GM23338 (cell line): ENCODE measurements at regions not wholly inside any gene's neighbourhood (a gene's known extent, or its start where the extent isn't known, plus 50 kb on each side); places are given as distances from the start of the nearest gene placed in this dataset.

Source experiments
- ATAC-seq: fragments of 200-7000 bp; cut with Tn5 transposase; 3 replicates; pipeline ENCODE4 v1.9.1; 2020
- DNase-seq: peaks from one replicate; pipeline ENCODE4 v3.0.0-alpha.2; 2015; ENCODE audit warnings: low spot score
- H2AFZ ChIP-seq: fragments of 200-600 bp; sonication (generic); 2 replicates; pipeline ENCODE4 v1.8.0; 2016; ENCODE audit warnings: antibody characterized with exemption, mild to moderate bottlenecking, moderate library complexity
- H3F3A ChIP-seq: fragments of 200-600 bp; sonication (generic); replicated peaks from 2 replicates; pipeline ENCODE4 v1.8.0; 2017; ENCODE audit warnings: antibody characterized with exemption, mixed run types, low read depth
- H3K27ac ChIP-seq: fragments of 200-600 bp; sonication (generic); 2 replicates; pipeline ENCODE4 v1.6.1; 2016; ENCODE audit warnings: low read depth
- H3K27me3 ChIP-seq: fragments of 200-600 bp; sonication (generic); 2 replicates; pipeline ENCODE4 v1.8.0; 2016; ENCODE audit warnings: mild to moderate bottlenecking, mixed run types, moderate library complexity; ENCODE audit not compliant: insufficient read depth
- H3K36me3 ChIP-seq: fragments of 200-600 bp; sonication (generic); 2 replicates; pipeline ENCODE4 v1.8.0; 2016; ENCODE audit warnings: mild to moderate bottlenecking; ENCODE audit not compliant: insufficient read depth
- H3K4me1 ChIP-seq: fragments of 200-600 bp; sonication (generic); 2 replicates; pipeline ENCODE4 v1.8.0; 2016; ENCODE audit warnings: mild to moderate bottlenecking, moderate library complexity; ENCODE audit not compliant: insufficient read depth
- H3K4me2 ChIP-seq: fragments of 200-600 bp; sonication (generic); 2 replicates; pipeline ENCODE4 v1.7.1; 2017; ENCODE audit warnings: mixed run types
- H3K4me3 ChIP-seq: fragments of 200-600 bp; sonication (generic); 2 replicates; pipeline ENCODE4 v1.6.1; 2016; ENCODE audit warnings: mixed run types
- H3K79me2 ChIP-seq: fragments of 200-600 bp; sonication (generic); replicated peaks from 2 replicates; pipeline ENCODE4 v1.8.0; 2017; ENCODE audit warnings: mild to moderate bottlenecking; ENCODE audit not compliant: insufficient read depth
- H3K9me2 ChIP-seq: fragments of 200-600 bp; sonication (generic); 2 replicates; pipeline ENCODE4 v1.8.0; 2017; ENCODE audit not compliant: insufficient read depth
- H4K20me1 ChIP-seq: fragments of 200-600 bp; sonication (generic); replicated peaks from 2 replicates; pipeline ENCODE4 v1.8.0; 2017; ENCODE audit warnings: mild to moderate bottlenecking; ENCODE audit not compliant: insufficient read depth
- H3K27ac Mint-ChIP-seq: 2 replicates; pipeline ENCODE4 v1.8.0; 2020; ENCODE audit warnings: inconsistent platforms, mild to moderate bottlenecking, moderate library complexity, mixed read lengths
- H3K27me3 Mint-ChIP-seq: 3 replicates; pipeline ENCODE4 v1.8.0; 2022; ENCODE audit warnings: low read depth, mild to moderate bottlenecking, moderate library complexity, mixed read lengths, inconsistent platforms; ENCODE audit not compliant: insufficient read depth, poor library complexity
- H3K36me3 Mint-ChIP-seq: 3 replicates; pipeline ENCODE4 v1.8.0; 2021; ENCODE audit warnings: low read depth, mild to moderate bottlenecking, inconsistent platforms, moderate library complexity, mixed read lengths
- H3K4me1 Mint-ChIP-seq: 3 replicates; pipeline ENCODE4 v1.8.0; 2020; ENCODE audit warnings: mild to moderate bottlenecking, inconsistent platforms, mixed read lengths
- H3K4me3 Mint-ChIP-seq: 3 replicates; pipeline ENCODE4 v1.8.0; 2021; ENCODE audit warnings: moderate library complexity, mild to moderate bottlenecking, inconsistent platforms, mixed read lengths
- H3K9me3 Mint-ChIP-seq: 3 replicates; pipeline ENCODE4 v1.8.0; 2020; ENCODE audit warnings: moderate library complexity, mild to moderate bottlenecking, inconsistent platforms, mixed read lengths
- CREB1 ChIP-seq: fragments of 250-450 bp; sonication (Bioruptor Pico); IDR thresholded peaks from 2 replicates; pipeline ENCODE4 v1.5.0; 2020; ENCODE audit warnings: low read depth, mild to moderate bottlenecking, moderate library complexity
- CTCF ChIP-seq, 2 experiments: fragments of 200-600 bp in 1 of 2; sonication (generic) in 1 of 2; conservative IDR thresholded peaks; 2 replicates each; pipeline versions ENCODE4 v1.5.1 to v1.6.1; 2016 to 2017; ENCODE audit warnings: antibody characterized with exemption in 2 of 2, low read depth in 2 of 2, mild to moderate bottlenecking in 2 of 2, moderate library complexity in 1 of 2
- ETS1 ChIP-seq: IDR thresholded peaks from 2 replicates; pipeline ENCODE4 v1.6.1; 2016; ENCODE audit warnings: antibody characterized with exemption
- EZH2 ChIP-seq: fragments of 200-600 bp; sonication (generic); IDR thresholded peaks from one replicate; pipeline ENCODE4 v1.8.0; 2017; ENCODE audit warnings: antibody characterized with exemption, mild to moderate bottlenecking, low read depth; ENCODE audit not compliant: unreplicated experiment
- EZH2phosphoT487 ChIP-seq: fragments of 200-600 bp; sonication (generic); IDR thresholded peaks from one replicate; pipeline ENCODE4 v1.8.1; 2018; ENCODE audit warnings: antibody characterized with exemption; ENCODE audit not compliant: unreplicated experiment
- JUNB ChIP-seq: IDR thresholded peaks from one replicate; pipeline ENCODE4 v1.6.1; 2016; ENCODE audit warnings: antibody characterized with exemption; ENCODE audit not compliant: unreplicated experiment
- NANOG ChIP-seq: IDR thresholded peaks from 2 replicates; pipeline ENCODE4 v1.6.1; 2016; ENCODE audit warnings: antibody characterized with exemption, borderline replicate concordance
- POLR2AphosphoS5 ChIP-seq: IDR thresholded peaks from 2 replicates; pipeline ENCODE4 v1.6.1; 2016; ENCODE audit warnings: antibody characterized with exemption, low read depth
- REST ChIP-seq: IDR thresholded peaks from one replicate; pipeline ENCODE4 v1.6.1; 2018; ENCODE audit warnings: antibody characterized with exemption; ENCODE audit not compliant: unreplicated experiment
- STAT1 ChIP-seq: IDR thresholded peaks from one replicate; pipeline ENCODE4 v1.6.1; 2016; ENCODE audit warnings: antibody characterized with exemption; ENCODE audit not compliant: unreplicated experiment
- ZNF114 ChIP-seq: fragments of 250-450 bp; sonication (Bioruptor Pico); IDR thresholded peaks from 2 replicates; pipeline ENCODE4 v1.5.0; 2020; ENCODE audit warnings: mild to moderate bottlenecking, moderate library complexity
- ZNF331 ChIP-seq: fragments of 250-450 bp; sonication (Bioruptor Pico); IDR thresholded peaks from 2 replicates; pipeline ENCODE4 v1.5.0; 2020; ENCODE audit warnings: low read depth, mild to moderate bottlenecking, moderate library complexity
- TF ChIP-seq, protein P1 (sequence below): fragments of 250-450 bp; sonication (Bioruptor Pico); IDR thresholded peaks from 2 replicates; pipeline ENCODE4 v1.5.0; 2020; ENCODE audit warnings: mild to moderate bottlenecking, moderate library complexity

DNA sequence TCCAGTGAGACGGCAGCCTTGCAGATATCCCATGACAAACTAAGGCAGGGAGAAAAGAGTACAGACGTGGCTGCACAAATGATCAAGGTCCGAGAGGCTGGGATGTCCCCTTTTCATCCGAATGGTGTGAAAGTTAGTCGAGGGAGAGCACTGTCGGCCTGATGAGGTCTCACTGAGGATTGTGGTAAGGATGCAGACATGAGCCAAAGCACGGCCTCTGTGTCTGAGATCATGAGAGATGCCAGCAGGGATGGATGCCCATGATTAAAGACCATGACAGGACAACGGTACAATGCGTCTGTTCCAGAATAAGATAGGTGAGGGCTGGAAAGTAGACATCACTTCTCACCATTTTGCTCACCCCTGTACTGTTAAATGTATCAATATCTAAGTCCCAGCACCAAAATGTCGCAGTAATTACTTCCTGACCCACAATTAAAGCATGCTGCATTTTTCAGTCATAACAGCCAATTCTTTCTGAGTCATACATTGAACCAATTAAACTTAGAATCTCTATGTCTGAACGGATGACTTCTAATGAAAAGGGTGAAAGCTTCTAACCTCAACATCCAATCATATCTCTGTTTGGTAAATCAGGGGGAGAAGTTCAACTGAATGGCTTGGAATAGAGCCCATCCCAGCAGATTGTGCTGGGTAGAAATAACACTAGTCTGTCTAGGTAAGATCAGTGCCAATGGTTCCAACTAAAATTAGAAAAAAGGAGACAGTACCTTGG is 249.6 kb upstream of the SOX5 start:
- H3K27ac Mint-ChIP-seq: no peak overlapping the region
- no peak for ATAC-seq
- H3F3A ChIP-seq: no peaks in the 10 kb centered on the region
- no peak overlapping the region for H3K27ac ChIP-seq
- H3K27me3 Mint-ChIP-seq: peaks cover 5% of the 10 kb centered on the region
- no peak overlapping the region for H3K4me3 Mint-ChIP-seq
- TF ChIP-seq ZNF114 (CRISPR knock-in tag) (no peak), NANOG (no peak), EZH2 (no peak), EZH2phosphoT487 (no peak), ETS1 (no peak), POLR2AphosphoS5 (no peak), STAT1 (no peak), JUNB (no peak), REST (no peak), CTCF (conservative IDR thresholded peaks at IDR 0.05; ENCODE audit: low read depth in 2 of 2) (no peak), ZNF331 (no peak), CREB1 (CRISPR knock-in tag) (no peak)
- TF ChIP-seq, protein P1, sequence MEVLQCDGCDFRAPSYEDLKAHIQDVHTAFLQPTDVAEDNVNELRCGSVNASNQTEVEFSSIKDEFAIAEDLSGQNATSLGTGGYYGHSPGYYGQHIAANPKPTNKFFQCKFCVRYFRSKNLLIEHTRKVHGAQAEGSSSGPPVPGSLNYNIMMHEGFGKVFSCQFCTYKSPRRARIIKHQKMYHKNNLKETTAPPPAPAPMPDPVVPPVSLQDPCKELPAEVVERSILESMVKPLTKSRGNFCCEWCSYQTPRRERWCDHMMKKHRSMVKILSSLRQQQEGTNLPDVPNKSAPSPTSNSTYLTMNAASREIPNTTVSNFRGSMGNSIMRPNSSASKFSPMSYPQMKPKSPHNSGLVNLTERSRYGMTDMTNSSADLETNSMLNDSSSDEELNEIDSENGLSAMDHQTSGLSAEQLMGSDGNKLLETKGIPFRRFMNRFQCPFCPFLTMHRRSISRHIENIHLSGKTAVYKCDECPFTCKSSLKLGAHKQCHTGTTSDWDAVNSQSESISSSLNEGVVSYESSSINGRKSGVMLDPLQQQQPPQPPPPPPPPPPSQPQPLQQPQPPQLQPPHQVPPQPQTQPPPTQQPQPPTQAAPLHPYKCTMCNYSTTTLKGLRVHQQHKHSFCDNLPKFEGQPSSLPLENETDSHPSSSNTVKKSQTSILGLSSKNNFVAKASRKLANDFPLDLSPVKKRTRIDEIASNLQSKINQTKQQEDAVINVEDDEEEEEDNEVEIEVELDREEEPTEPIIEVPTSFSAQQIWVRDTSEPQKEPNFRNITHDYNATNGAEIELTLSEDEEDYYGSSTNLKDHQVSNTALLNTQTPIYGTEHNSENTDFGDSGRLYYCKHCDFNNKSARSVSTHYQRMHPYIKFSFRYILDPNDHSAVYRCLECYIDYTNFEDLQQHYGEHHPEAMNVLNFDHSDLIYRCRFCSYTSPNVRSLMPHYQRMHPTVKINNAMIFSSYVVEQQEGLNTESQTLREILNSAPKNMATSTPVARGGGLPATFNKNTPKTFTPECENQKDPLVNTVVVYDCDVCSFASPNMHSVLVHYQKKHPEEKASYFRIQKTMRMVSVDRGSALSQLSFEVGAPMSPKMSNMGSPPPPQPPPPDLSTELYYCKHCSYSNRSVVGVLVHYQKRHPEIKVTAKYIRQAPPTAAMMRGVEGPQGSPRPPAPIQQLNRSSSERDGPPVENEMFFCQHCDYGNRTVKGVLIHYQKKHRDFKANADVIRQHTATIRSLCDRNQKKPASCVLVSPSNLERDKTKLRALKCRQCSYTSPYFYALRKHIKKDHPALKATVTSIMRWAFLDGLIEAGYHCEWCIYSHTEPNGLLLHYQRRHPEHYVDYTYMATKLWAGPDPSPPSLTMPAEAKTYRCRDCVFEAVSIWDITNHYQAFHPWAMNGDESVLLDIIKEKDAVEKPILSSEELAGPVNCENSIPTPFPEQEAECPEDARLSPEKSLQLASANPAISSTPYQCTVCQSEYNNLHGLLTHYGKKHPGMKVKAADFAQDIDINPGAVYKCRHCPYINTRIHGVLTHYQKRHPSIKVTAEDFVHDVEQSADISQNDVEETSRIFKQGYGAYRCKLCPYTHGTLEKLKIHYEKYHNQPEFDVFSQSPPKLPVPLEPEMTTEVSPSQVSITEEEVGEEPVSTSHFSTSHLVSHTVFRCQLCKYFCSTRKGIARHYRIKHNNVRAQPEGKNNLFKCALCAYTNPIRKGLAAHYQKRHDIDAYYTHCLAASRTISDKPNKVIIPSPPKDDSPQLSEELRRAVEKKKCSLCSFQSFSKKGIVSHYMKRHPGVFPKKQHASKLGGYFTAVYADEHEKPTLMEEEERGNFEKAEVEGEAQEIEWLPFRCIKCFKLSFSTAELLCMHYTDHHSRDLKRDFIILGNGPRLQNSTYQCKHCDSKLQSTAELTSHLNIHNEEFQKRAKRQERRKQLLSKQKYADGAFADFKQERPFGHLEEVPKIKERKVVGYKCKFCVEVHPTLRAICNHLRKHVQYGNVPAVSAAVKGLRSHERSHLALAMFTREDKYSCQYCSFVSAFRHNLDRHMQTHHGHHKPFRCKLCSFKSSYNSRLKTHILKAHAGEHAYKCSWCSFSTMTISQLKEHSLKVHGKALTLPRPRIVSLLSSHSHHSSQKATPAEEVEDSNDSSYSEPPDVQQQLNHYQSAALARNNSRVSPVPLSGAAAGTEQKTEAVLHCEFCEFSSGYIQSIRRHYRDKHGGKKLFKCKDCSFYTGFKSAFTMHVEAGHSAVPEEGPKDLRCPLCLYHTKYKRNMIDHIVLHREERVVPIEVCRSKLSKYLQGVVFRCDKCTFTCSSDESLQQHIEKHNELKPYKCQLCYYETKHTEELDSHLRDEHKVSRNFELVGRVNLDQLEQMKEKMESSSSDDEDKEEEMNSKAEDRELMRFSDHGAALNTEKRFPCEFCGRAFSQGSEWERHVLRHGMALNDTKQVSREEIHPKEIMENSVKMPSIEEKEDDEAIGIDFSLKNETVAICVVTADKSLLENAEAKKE (CRISPR knock-in tag): no peak
- H4K20me1 ChIP-seq: no peaks in the 10 kb centered on the region
- 0 out of 2 replicates have a peak, but pooled peaks cover 5% of the 10 kb centered on the region for H3K4me1 ChIP-seq
- H3K9me2 ChIP-seq: no peaks in the 10 kb centered on the region
- H3K4me1 Mint-ChIP-seq: peaks cover 11% of the 10 kb centered on the region; the same call in 2 of the 3 replicates
- no peak overlapping the region for H3K4me2 ChIP-seq
- no peak overlapping the region for H2AFZ ChIP-seq
- no peak overlapping the region for H3K4me3 ChIP-seq
- DNase-seq: no peak
- H3K36me3 ChIP-seq: no peaks in the 10 kb centered on the region
- no peaks in the 10 kb centered on the region for H3K79me2 ChIP-seq
- peaks cover 4% of the 10 kb centered on the region; the same call in 2 of the 3 replicates for H3K36me3 Mint-ChIP-seq
- no peaks in the 10 kb centered on the region for H3K27me3 ChIP-seq
- peaks cover 8% of the 10 kb centered on the region for H3K9me3 Mint-ChIP-seq
